Gastroesophageal sphincter (tissue), 4 donors: ENCODE measurements at regions not wholly inside any gene's neighbourhood (a gene's known extent, or its start where the extent isn't known, plus 50 kb on each side); places are given as distances from the start of the nearest gene placed in this dataset.

Experiments
- ATAC-seq: fragments of 150-250 bp; one replicate; pipeline ENCODE4 v1.9.1; 2016; ENCODE audit warnings: mild to moderate bottlenecking, moderate library complexity
- H3K27ac ChIP-seq, 4 donors: fragments of 200-600 bp; sonication (generic) in 3 of 4; 1 replicate in 3 of 4; 2 replicates in 1 of 4; pipeline ENCODE4 v1.5.1; 2016 to 2019
- H3K27me3 ChIP-seq: fragments of 200-600 bp; sonication (generic); one replicate; pipeline ENCODE4 v1.5.1; 2019
- H3K36me3 ChIP-seq, 2 donors: fragments of 200-600 bp; sonication (generic); one replicate each; pipeline ENCODE4 v1.5.1; 2019; ENCODE audit warnings: control low read depth in 1 of 2
- H3K4me1 ChIP-seq, 3 donors: fragments of 200-600 bp; sonication (generic); 1 replicate in 2 of 3; 2 replicates in 1 of 3; pipeline ENCODE4 v1.5.1; 2016 to 2019; ENCODE audit warnings: control low read depth in 2 of 3
- H3K4me3 ChIP-seq, 2 donors: fragments of 200-600 bp; sonication (generic); one replicate each; pipeline ENCODE4 v1.5.1; 2019; ENCODE audit warnings: mild to moderate bottlenecking in 1 of 2, moderate library complexity in 1 of 2
- H3K9me3 ChIP-seq, 3 donors: fragments of 200-600 bp; sonication (generic); one replicate each; pipeline ENCODE4 v1.5.1; 2017 to 2019; ENCODE audit warnings: control low read depth in 2 of 3
- EP300 ChIP-seq: sonication (generic); formaldehyde crosslinking; IDR thresholded peaks from one replicate; pipeline ENCODE4 v1.6.1; 2017; ENCODE audit warnings: antibody characterized with exemption, mild to moderate bottlenecking
- POLR2A ChIP-seq, 2 donors: fragments of 450-650 bp; IDR thresholded peaks; one replicate each; pipeline ENCODE4 v1.6.1; 2017; ENCODE audit warnings: antibody characterized with exemption in 2 of 2, mild to moderate bottlenecking in 2 of 2, moderate library complexity in 1 of 2
- POLR2AphosphoS5 ChIP-seq: sonication (generic); formaldehyde crosslinking; IDR thresholded peaks from one replicate; pipeline ENCODE4 v1.6.1; 2017; ENCODE audit warnings: antibody characterized with exemption
- WGBS, 2 donors: methylation state at CpG; one replicate each; pipeline ENCODE4 v1.1.5; 2018; ENCODE audit warnings: low coverage in 1 of 2; 5-methylcytosine and 5-hydroxymethylcytosine counted together
- TF ChIP-seq, protein P1 (sequence below), 4 experiments: fragments of 200-600 bp in 2 of 4; fragments of 450-650 bp in 2 of 4; sonication (generic) in 1 of 4; IDR thresholded peaks; one replicate each; pipeline ENCODE4 v1.5.1; 2017 to 2019; ENCODE audit warnings: antibody characterized with exemption in 4 of 4, mild to moderate bottlenecking in 2 of 4, moderate library complexity in 2 of 4

DNA sequence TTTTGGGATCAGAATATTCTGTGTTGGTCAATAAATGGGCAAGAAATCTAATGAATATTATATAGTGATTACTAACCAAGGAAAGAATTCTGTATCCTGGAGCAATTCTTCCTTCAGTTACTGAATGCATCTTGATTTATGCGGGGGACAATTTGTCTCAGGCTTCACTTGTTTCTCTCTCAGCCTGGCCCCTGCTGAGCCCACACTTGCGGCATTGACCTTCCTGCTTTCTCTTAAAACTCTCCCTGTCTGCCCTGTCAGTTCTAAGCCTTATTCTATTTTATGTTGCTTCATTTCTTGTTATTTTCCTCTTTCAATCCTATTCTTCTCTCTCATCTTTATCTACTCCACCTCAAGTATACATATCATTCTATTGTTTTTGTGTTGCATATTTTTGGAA, 122.1 kb upstream of the TPK1 start:
- H3K36me3 ChIP-seq: no peaks in the 10 kb centered on the region
- H3K27me3 ChIP-seq: no peaks in the 10 kb centered on the region
- H3K27ac ChIP-seq: no peak overlapping the region
- no peak for ATAC-seq
- TF ChIP-seq, protein P1, sequence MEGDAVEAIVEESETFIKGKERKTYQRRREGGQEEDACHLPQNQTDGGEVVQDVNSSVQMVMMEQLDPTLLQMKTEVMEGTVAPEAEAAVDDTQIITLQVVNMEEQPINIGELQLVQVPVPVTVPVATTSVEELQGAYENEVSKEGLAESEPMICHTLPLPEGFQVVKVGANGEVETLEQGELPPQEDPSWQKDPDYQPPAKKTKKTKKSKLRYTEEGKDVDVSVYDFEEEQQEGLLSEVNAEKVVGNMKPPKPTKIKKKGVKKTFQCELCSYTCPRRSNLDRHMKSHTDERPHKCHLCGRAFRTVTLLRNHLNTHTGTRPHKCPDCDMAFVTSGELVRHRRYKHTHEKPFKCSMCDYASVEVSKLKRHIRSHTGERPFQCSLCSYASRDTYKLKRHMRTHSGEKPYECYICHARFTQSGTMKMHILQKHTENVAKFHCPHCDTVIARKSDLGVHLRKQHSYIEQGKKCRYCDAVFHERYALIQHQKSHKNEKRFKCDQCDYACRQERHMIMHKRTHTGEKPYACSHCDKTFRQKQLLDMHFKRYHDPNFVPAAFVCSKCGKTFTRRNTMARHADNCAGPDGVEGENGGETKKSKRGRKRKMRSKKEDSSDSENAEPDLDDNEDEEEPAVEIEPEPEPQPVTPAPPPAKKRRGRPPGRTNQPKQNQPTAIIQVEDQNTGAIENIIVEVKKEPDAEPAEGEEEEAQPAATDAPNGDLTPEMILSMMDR (IDR thresholded peaks at IDR 0.05): no peak
- TF ChIP-seq EP300 (no peak), POLR2A (IDR thresholded peaks at IDR 0.05) (no peak), POLR2AphosphoS5 (no peak)
- no peak overlapping the region for H3K4me3 ChIP-seq
- 48 to 56% methylated on average over 2 of the region's 2 CpGs for WGBS, 2 donors
- peaks cover 0 to 5% (median 0%) of the 10 kb centered on the region in 3 donors for H3K9me3 ChIP-seq
- H3K4me1 ChIP-seq: no peaks in the 10 kb centered on the region

DNA sequence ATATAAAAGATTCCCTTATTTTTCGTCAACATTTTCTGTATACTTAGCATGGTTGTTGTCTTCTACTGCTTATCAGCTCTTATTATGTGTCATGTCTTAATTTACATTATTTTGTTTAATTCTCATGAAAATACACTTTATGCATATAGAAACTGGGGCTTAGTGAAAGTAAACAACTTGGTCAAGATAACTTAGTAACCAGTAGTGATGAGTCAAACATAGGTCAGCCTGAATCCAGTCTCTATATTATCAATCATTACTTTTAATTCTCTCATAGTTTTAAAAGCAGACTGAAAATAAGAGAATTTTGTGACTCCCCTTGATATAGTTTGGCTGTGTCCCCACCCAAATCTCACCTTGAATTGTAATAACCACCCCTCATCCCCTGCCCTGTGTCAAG, 119.6 kb upstream of the TPK1 start:
- no peak overlapping the region for H3K4me3 ChIP-seq
- TF ChIP-seq POLR2A (IDR thresholded peaks at IDR 0.05) (no peak), POLR2AphosphoS5 (no peak), EP300 (no peak)
- TF ChIP-seq, protein P1 (IDR thresholded peaks at IDR 0.05): no peak
- no peak for ATAC-seq
- H3K36me3 ChIP-seq: no peaks in the 10 kb centered on the region
- 69% methylated on average over 1 of the region's 1 CpG; no CpG with 5 or more reads in 1 of the 2 donors for WGBS, 2 donors
- peaks cover 0 to 8% (median 0%) of the 10 kb centered on the region in 3 donors for H3K9me3 ChIP-seq
- no peaks in the 10 kb centered on the region for H3K27me3 ChIP-seq
- H3K4me1 ChIP-seq: no peaks in the 10 kb centered on the region
- H3K27ac ChIP-seq: no peak overlapping the region

DNA sequence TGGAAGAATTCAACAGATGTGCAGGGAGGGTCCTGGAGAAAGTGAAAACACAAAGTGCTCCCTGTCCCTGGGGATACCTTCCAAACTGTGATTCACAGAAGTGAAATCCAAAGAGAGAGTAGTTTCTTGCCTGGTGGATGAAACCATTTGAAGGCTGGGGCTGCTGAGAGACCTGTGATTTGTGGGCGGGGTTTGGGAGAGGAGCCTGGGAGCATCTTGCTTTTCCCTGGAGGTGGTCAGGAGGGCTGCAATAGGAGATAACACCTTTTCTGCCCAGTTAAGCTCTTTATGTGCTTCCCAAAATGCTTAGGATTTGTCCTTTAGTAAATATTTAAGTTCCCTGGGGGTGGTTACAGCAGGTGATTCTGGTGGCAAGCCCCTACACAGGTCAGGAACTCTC, 105.3 kb upstream of the TPK1 start:
- WGBS, 2 donors: 50 to 86% methylated on average over 1 of the region's 1 CpG
- Histone ChIP-seq H3K27me3 (no peaks in the 10 kb centered on the region), H3K36me3 (no peaks in the 10 kb centered on the region), H3K9me3 (peaks cover 0 to 4% (median 0%) of the 10 kb centered on the region in 3 donors), H3K4me3 (no peak overlapping the region), H3K27ac (no peak overlapping the region), H3K4me1 (no peaks in the 10 kb centered on the region)
- ATAC-seq: no peak
- no peak for TF ChIP-seq POLR2AphosphoS5
- no peak for TF ChIP-seq EP300
- TF ChIP-seq POLR2A (IDR thresholded peaks at IDR 0.05): no peak
- TF ChIP-seq, protein P1 (IDR thresholded peaks at IDR 0.05): no peak

DNA sequence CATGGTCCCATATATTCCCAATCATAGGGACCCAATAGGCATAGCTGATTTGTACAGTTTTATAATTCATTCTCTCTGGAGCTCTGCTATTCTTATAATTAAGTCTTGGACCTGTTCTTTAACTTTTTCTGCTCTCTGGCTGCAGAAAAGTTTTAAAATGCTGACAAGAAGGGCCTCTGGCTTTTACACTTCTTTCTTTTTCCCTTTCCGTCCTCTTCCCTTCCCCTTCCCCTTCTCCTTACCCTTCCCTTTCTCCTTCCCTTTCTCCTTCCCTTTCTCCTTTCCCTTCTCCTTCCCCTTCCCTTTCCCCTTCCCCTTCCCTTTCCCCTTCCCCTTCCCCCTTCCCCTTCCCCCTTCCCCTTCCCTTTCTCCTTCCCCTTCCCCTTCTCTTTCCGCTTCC, 101.3 kb upstream of the TPK1 start:
- H3K36me3 ChIP-seq: no peaks in the 10 kb centered on the region
- H3K27ac ChIP-seq: no peak overlapping the region
- WGBS, 2 donors: 26 to 38% methylated on average over 2 of the region's 2 CpGs
- no peaks in the 10 kb centered on the region for H3K27me3 ChIP-seq
- H3K4me3 ChIP-seq: no peak overlapping the region
- TF ChIP-seq POLR2AphosphoS5: no peak
- TF ChIP-seq EP300: no peak
- TF ChIP-seq POLR2A (IDR thresholded peaks at IDR 0.05): no peak
- TF ChIP-seq, protein P1 (IDR thresholded peaks at IDR 0.05): no peak
- H3K4me1 ChIP-seq: no peaks in the 10 kb centered on the region
- ATAC-seq: no peak
- H3K9me3 ChIP-seq: no peaks in the 10 kb centered on the region

DNA sequence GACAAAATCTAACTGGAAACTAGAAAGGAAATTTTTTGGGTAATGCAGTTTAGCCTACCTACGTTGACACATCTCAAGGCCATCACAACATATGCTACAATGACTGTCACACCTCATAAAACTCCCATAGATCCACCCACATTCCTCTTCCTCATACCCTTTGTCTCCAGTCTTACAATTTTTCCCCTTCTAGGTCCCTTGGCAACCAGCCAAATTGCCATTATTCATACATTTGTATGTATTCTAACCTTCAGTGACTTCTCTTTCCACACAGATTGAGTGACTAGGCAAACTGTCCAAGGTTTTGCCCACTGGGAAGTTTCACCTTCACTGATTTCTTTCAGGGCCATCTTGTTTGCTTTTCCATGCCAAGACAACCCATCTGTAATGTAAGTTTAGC, 100.5 kb upstream of the TPK1 start:
- no peak overlapping the region for H3K27ac ChIP-seq
- no peaks in the 10 kb centered on the region for H3K27me3 ChIP-seq
- WGBS, 2 donors: 27 to 53% methylated on average over 1 of the region's 1 CpG
- H3K9me3 ChIP-seq: no peaks in the 10 kb centered on the region
- no peak overlapping the region for H3K4me3 ChIP-seq
- H3K36me3 ChIP-seq: no peaks in the 10 kb centered on the region
- no peaks in the 10 kb centered on the region for H3K4me1 ChIP-seq
- no peak for ATAC-seq
- no peak for TF ChIP-seq EP300
- no peak for TF ChIP-seq POLR2A (IDR thresholded peaks at IDR 0.05)
- TF ChIP-seq POLR2AphosphoS5: no peak
- TF ChIP-seq, protein P1 (IDR thresholded peaks at IDR 0.05): no peak
